Lung (tissue), 11 donors: ENCODE measurements at regions not wholly inside any gene's neighbourhood (a gene's known extent, or its start where the extent isn't known, plus 50 kb on each side); places are given as distances from the start of the nearest gene placed in this dataset.

Source experiments
- ATAC-seq: fragments of 200-7000 bp; cut with Tn5 transposase; one replicate; pipeline ENCODE4 v1.9.1; 2020; ENCODE audit warnings: moderate number of reproducible peaks; ENCODE audit not compliant: insufficient read depth, low FRiP score
- DNase-seq, 3 donors: peaks; one replicate each; pipeline ENCODE4 v3.0.0-alpha.2; 2013 to 2017
- H3K27ac ChIP-seq, 2 donors: one replicate each; pipeline ENCODE4 v1.5.1; 2013; ENCODE audit warnings: mild to moderate bottlenecking in 2 of 2, moderate library complexity in 2 of 2, control low read depth in 1 of 2, inconsistent platforms in 1 of 2, low read depth in 1 of 2, low read length in 1 of 2
- H3K27me3 ChIP-seq, 3 donors: one replicate each; pipeline ENCODE4 v1.5.1; 2013; ENCODE audit warnings: low read length in 2 of 3; ENCODE audit not compliant: control insufficient read depth in 3 of 3, insufficient read depth in 3 of 3
- H3K36me3 ChIP-seq, 4 donors: one replicate each; pipeline ENCODE4 v1.5.1; 2013; ENCODE audit warnings: low read length in 4 of 4, mild to moderate bottlenecking in 1 of 4, moderate library complexity in 1 of 4; ENCODE audit not compliant: control insufficient read depth in 4 of 4, insufficient read depth in 4 of 4
- H3K4me1 ChIP-seq, 5 donors: one replicate each; pipeline ENCODE4 v1.5.1; 2013; ENCODE audit warnings: low read length in 5 of 5, mild to moderate bottlenecking in 2 of 5, moderate library complexity in 1 of 5; ENCODE audit not compliant: control insufficient read depth in 5 of 5, insufficient read depth in 5 of 5
- H3K4me3 ChIP-seq: one replicate; pipeline ENCODE4 v1.5.1; 2013; ENCODE audit warnings: mild to moderate bottlenecking, control low read depth, moderate library complexity
- H3K9ac ChIP-seq, 2 donors: one replicate each; pipeline ENCODE4 v1.5.1; 2013; ENCODE audit warnings: low read length in 2 of 2, control low read depth in 1 of 2; ENCODE audit not compliant: insufficient read depth in 1 of 2
- H3K9me3 ChIP-seq, 4 donors: one replicate each; pipeline ENCODE4 v1.5.1; 2013; ENCODE audit warnings: low read length in 3 of 4, mild to moderate bottlenecking in 1 of 4, moderate library complexity in 1 of 4; ENCODE audit not compliant: control insufficient read depth in 4 of 4, insufficient read depth in 3 of 4
- WGBS, 2 donors: extraction: QIAGEN DNeasy Blood & Tissue Kit; methylation state at CpG; one replicate each; pipeline ENCODE4 v1.1.7; 2013; 5-methylcytosine and 5-hydroxymethylcytosine counted together
- TF ChIP-seq, protein P1 (sequence below): IDR thresholded peaks from 2 replicates; pipeline ENCODE4 v1.5.1; 2012; ENCODE audit warnings: mild to moderate bottlenecking; ENCODE audit errors: control extremely low read depth, extremely low read depth
- donor health status: control.
- donor health status: control.
- donor health status: Bipolar disorder and iron deficiency.
- donor health status: healthy.
- donor health status: DM: yes; HTN: yes; CAD: no.

DNA sequence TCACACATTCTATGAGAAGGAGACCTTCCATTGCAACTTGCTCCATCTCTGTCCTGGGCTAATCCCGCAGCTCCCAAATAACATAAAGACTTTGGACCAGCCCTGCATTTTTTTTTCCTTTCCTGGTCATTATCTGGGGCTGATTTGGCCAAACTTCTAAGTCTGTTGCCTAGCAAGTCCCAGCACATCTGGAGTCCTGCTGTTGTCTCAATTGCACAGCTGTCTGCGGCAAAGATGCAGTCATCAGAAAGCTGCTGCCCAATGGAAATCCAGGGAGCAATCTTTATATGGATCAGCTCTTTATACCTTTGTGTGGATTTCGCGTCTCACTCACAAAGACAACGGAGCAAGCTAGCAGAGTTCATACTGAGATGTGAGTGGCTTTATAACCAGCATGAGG lies 105.9 kb downstream of the NXPE2 start:
- Histone ChIP-seq H3K27me3 (peaks cover 0 to 2% (median 0%) of the 10 kb centered on the region in 3 donors), H3K27ac (no peak overlapping the region), H3K9ac (no peak overlapping the region), H3K4me1 (peaks cover 0 to 7% (median 0%) of the 10 kb centered on the region in 5 donors), H3K36me3 (no peaks in the 10 kb centered on the region), H3K4me3 (no peak overlapping the region), H3K9me3 (peaks cover 0 to 1% (median 0%) of the 10 kb centered on the region in 4 donors)
- peak; percentile 47 to 70 (median 68) for DNase-seq
- WGBS, 2 donors = 80 to 81% methylated on average over 5 of the region's 5 CpGs
- ATAC-seq = no peak
- TF ChIP-seq, protein P1, sequence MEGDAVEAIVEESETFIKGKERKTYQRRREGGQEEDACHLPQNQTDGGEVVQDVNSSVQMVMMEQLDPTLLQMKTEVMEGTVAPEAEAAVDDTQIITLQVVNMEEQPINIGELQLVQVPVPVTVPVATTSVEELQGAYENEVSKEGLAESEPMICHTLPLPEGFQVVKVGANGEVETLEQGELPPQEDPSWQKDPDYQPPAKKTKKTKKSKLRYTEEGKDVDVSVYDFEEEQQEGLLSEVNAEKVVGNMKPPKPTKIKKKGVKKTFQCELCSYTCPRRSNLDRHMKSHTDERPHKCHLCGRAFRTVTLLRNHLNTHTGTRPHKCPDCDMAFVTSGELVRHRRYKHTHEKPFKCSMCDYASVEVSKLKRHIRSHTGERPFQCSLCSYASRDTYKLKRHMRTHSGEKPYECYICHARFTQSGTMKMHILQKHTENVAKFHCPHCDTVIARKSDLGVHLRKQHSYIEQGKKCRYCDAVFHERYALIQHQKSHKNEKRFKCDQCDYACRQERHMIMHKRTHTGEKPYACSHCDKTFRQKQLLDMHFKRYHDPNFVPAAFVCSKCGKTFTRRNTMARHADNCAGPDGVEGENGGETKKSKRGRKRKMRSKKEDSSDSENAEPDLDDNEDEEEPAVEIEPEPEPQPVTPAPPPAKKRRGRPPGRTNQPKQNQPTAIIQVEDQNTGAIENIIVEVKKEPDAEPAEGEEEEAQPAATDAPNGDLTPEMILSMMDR = no peak

DNA sequence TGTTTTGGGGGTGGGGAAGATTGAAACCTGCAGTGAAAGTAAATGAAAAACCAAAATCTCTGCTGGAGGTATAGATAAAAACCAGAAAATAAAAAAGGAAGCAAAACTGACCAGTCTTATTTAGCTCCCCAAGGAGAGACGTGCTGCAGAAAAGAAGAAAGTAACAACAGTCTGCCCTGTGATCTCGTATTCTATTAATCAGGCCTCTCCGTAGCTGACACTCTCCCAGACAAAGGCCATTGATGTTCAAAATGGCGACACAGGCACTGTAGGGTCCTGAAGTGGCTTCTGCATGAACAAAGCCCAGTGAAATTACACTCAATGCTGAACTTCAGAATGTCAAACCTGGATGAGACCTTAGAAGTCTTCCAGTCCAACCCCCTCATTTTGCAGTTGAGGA lies 106.6 kb downstream of the NXPE2 start:
- 88 to 89% methylated on average over 4 of the region's 4 CpGs for WGBS, 2 donors
- Histone ChIP-seq H3K9me3 (peaks cover 0 to 1% (median 0%) of the 10 kb centered on the region in 4 donors), H3K4me1 (peaks cover 0 to 7% (median 0%) of the 10 kb centered on the region in 5 donors), H3K4me3 (no peak overlapping the region), H3K9ac (no peak overlapping the region), H3K27ac (no peak overlapping the region), H3K36me3 (no peaks in the 10 kb centered on the region), H3K27me3 (peaks cover 0 to 2% (median 0%) of the 10 kb centered on the region in 3 donors)
- ATAC-seq (no peak), DNase-seq (no peak)
- TF ChIP-seq, protein P1 = no peak

DNA sequence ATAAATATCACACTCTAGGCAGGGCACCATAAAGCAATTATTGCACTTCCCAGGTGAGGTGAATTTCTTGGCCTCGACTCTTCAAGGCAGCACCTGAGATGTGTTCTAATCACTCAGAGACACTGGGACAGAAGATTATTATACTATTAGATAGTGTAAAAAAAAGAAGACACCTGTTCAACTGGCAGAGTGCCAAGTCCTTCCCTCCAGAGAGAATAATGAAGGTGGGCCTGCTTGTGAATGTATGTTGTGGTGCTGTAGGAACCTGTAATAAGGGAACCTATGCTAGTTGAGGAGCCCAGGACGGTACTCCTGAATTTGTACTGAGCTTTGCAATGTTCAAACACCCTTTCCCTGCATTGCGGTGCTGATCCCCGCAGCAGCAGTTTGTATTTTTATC lies 107.5 kb downstream of the NXPE2 start:
- no peak overlapping the region for H3K4me3 ChIP-seq
- no peaks in the 10 kb centered on the region for H3K36me3 ChIP-seq
- H3K4me1 ChIP-seq = peaks cover 0 to 7% (median 0%) of the 10 kb centered on the region in 5 donors
- H3K27ac ChIP-seq = no peak overlapping the region
- ATAC-seq (no peak), DNase-seq (no peak)
- TF ChIP-seq, protein P1 = no peak
- peaks cover 0 to 2% (median 0%) of the 10 kb centered on the region in 3 donors for H3K27me3 ChIP-seq
- no peak overlapping the region for H3K9ac ChIP-seq
- H3K9me3 ChIP-seq = peaks cover 0 to 1% (median 0%) of the 10 kb centered on the region in 4 donors
- WGBS, 2 donors = 87 to 90% methylated on average over 4 of the region's 4 CpGs

DNA sequence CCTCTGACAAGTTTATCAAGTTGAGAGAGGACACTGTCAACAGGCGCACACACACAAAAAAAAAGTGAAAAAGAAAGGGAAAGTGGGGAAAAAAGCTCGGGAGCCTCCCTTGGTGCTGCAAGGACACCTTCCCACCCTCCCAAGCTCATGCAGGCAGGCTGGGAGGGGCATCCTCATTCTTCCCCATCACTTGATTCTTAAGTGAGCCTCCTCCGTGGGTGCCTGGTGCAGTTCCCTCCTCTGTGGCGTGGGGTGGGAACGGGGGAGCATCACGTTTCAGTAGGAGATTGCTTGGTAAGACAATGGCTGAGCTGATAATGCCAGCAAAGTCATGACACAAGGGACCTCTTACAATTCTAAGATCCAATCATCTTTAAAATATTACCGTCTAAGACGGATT lies 108.8 kb downstream of the NXPE2 start:
- WGBS, 2 donors = 61 to 73% methylated on average over 8 of the region's 8 CpGs
- DNase-seq = no peak
- no peak overlapping the region for H3K27ac ChIP-seq
- H3K36me3 ChIP-seq = no peaks in the 10 kb centered on the region
- peaks cover 0 to 1% (median 0%) of the 10 kb centered on the region in 4 donors for H3K9me3 ChIP-seq
- peaks cover 0 to 7% (median 0%) of the 10 kb centered on the region in 5 donors for H3K4me1 ChIP-seq
- H3K4me3 ChIP-seq = no peak overlapping the region
- no peak overlapping the region for H3K9ac ChIP-seq
- no peaks in the 10 kb centered on the region for H3K27me3 ChIP-seq
- ATAC-seq = no peak
- TF ChIP-seq, protein P1 = no peak
